ENCODE measurements at regions not wholly inside any gene's neighbourhood (a gene's known extent, or its start where the extent isn't known, plus 50 kb on each side); places are given as distances from the start of the nearest gene placed in this dataset.

- Histone ChIP-seq H3K27me3 (no peaks in the 10 kb centered on the region), H3K36me3 (no peaks in the 10 kb centered on the region), H3K4me3 (no peak overlapping the region), H3K4me1 (no peaks in the 10 kb centered on the region), H3K27ac (no peak overlapping the region), H3K9me3 (no peaks in the 10 kb centered on the region)
- no peak for TF ChIP-seq CTCF (IDR thresholded peaks at IDR 0.05)
- intact Hi-C loops (cut with DNase I), result no loop called here
- no peak for DNase-seq (ENCODE audit: low spot score in 2 of 2)
Observed at GRCh38 chr6:166078294-166078693, 89.4 kb downstream of the TBXT start.

- Histone ChIP-seq H3K4me1 (no peaks in the 10 kb centered on the region), H3K27me3 (no peaks in the 10 kb centered on the region), H3K36me3 (no peaks in the 10 kb centered on the region), H3K27ac (no peak overlapping the region), H3K9me3 (no peaks in the 10 kb centered on the region), H3K4me3 (no peak overlapping the region)
- no peak for DNase-seq (ENCODE audit: low spot score in 2 of 2)
- intact Hi-C loops (cut with DNase I), result no loop called here
- TF ChIP-seq CTCF (IDR thresholded peaks at IDR 0.05), result no peak
Observed at GRCh38 chr6:166076625-166077024, 91.0 kb downstream of the TBXT start.

GRCh38 chr6:166075925-166076324 lies 91.7 kb downstream of the TBXT start:
- TF ChIP-seq CTCF (IDR thresholded peaks at IDR 0.05), result no peak
- H3K4me3 ChIP-seq, result no peak overlapping the region
- no peaks in the 10 kb centered on the region for H3K9me3 ChIP-seq
- no peak overlapping the region for H3K27ac ChIP-seq
- intact Hi-C loops (cut with DNase I), result no loop called here
- no peaks in the 10 kb centered on the region for H3K36me3 ChIP-seq
- no peak for DNase-seq (ENCODE audit: low spot score in 2 of 2)
- H3K27me3 ChIP-seq, result no peaks in the 10 kb centered on the region
- H3K4me1 ChIP-seq, result no peaks in the 10 kb centered on the region

GRCh38 chr6:166075186-166075585 lies 92.5 kb downstream of the TBXT start:
- DNase-seq (ENCODE audit: low spot score in 2 of 2), result no peak
- Histone ChIP-seq H3K36me3 (no peaks in the 10 kb centered on the region), H3K4me3 (no peak overlapping the region), H3K27me3 (no peaks in the 10 kb centered on the region), H3K9me3 (no peaks in the 10 kb centered on the region), H3K4me1 (no peaks in the 10 kb centered on the region), H3K27ac (no peak overlapping the region)
- intact Hi-C loops (cut with DNase I), result no loop called here
- TF ChIP-seq CTCF (IDR thresholded peaks at IDR 0.05), result no peak

- intact Hi-C loops (cut with DNase I), result no loop called here
- no peak for DNase-seq (ENCODE audit: low spot score in 2 of 2)
- Histone ChIP-seq H3K36me3 (no peaks in the 10 kb centered on the region), H3K4me3 (no peak overlapping the region), H3K27me3 (no peaks in the 10 kb centered on the region), H3K9me3 (no peaks in the 10 kb centered on the region), H3K27ac (no peak overlapping the region), H3K4me1 (no peaks in the 10 kb centered on the region)
- TF ChIP-seq CTCF (IDR thresholded peaks at IDR 0.05), result no peak
Observed at GRCh38 chr6:166073082-166073481, 94.6 kb downstream of the TBXT start.

DNA sequence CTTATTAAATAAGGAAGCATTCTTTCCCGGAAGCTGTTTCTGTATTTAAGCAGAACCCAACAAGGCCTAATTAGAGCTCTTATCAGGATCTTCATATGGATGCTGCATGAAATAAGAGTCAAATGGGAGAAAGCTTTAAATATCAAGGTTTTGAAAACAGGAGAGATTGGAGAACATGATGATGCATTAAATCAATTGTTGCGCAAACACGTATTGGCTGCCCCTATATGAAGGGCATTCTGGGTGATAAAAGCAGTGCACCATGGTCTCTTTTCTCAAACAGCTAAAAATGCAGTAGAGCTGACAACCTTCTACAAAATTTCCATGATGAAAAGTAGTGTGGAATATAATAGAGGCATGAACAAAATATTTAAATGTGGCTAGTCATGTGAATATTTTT lies 98.9 kb downstream of the TBXT start:
- Histone ChIP-seq H3K4me3 (no peak overlapping the region), H3K27me3 (no peaks in the 10 kb centered on the region), H3K4me1 (no peaks in the 10 kb centered on the region), H3K9me3 (no peaks in the 10 kb centered on the region), H3K27ac (no peak overlapping the region), H3K36me3 (no peaks in the 10 kb centered on the region)
- no peak for DNase-seq (ENCODE audit: low spot score in 2 of 2)
- intact Hi-C loops (cut with DNase I), result no loop called here
- no peak for TF ChIP-seq CTCF (IDR thresholded peaks at IDR 0.05)

Data from ascending aorta (tissue), 2 donors.